ENCODE measurements at regions not wholly inside any gene's neighbourhood (a gene's known extent, or its start where the extent isn't known, plus 50 kb on each side); places are given as distances from the start of the nearest gene placed in this dataset.
"Not testable (repeated sequence)": the region's sequence is repeated elsewhere in the genome, so short reads cannot be mapped to it uniquely, and the experiment has no call there.

- Histone ChIP-seq H3K36me3 (ENCODE audit: control insufficient read depth, insufficient read depth, low read length) (no peaks in the 10 kb centered on the region), H3K9ac (ENCODE audit: low read depth, low read length) (0 out of 2 replicates have a peak overlapping the region, but pooled peaks have one; percentile 50), H3K4me1 (ENCODE audit: control insufficient read depth, insufficient read depth, low read length) (no peaks in the 10 kb centered on the region), H3K9me3 (ENCODE audit: control insufficient read depth, insufficient read depth, low read length) (no peaks in the 10 kb centered on the region), H3K4me3 (ENCODE audit: low read depth, low read length) (peak overlapping the region; percentile 99), H3K27ac (ENCODE audit: low read depth, low read length) (no peak overlapping the region), H3K27me3 (ENCODE audit: control insufficient read depth, insufficient read depth, low read length) (peaks cover 69% of the 10 kb centered on the region)
Observed at GRCh38 chr6:27752038-27752885, 159.9 kb downstream of the OR2B2 start.

- Histone ChIP-seq H3K36me3 (ENCODE audit: control insufficient read depth, insufficient read depth, low read length) (no peaks in the 10 kb centered on the region), H3K4me1 (ENCODE audit: control insufficient read depth, insufficient read depth, low read length) (no peaks in the 10 kb centered on the region), H3K4me3 (ENCODE audit: low read depth, low read length) (no peak overlapping the region), H3K9ac (ENCODE audit: low read depth, low read length) (no peak overlapping the region), H3K27me3 (ENCODE audit: control insufficient read depth, insufficient read depth, low read length) (peaks cover 74% of the 10 kb centered on the region), H3K27ac (ENCODE audit: low read depth, low read length) (no peak overlapping the region), H3K9me3 (ENCODE audit: control insufficient read depth, insufficient read depth, low read length) (no peaks in the 10 kb centered on the region)
Observed at GRCh38 chr6:27748661-27749060, 163.5 kb downstream of the OR2B2 start.

- Histone ChIP-seq H3K9ac (ENCODE audit: low read depth, low read length) (no peak overlapping the region), H3K27me3 (ENCODE audit: control insufficient read depth, insufficient read depth, low read length) (peaks cover 84% of the 10 kb centered on the region), H3K9me3 (ENCODE audit: control insufficient read depth, insufficient read depth, low read length) (no peaks in the 10 kb centered on the region), H3K27ac (ENCODE audit: low read depth, low read length) (no peak overlapping the region), H3K36me3 (ENCODE audit: control insufficient read depth, insufficient read depth, low read length) (no peaks in the 10 kb centered on the region), H3K4me1 (ENCODE audit: control insufficient read depth, insufficient read depth, low read length) (no peaks in the 10 kb centered on the region), H3K4me3 (ENCODE audit: low read depth, low read length) (no peak overlapping the region)
Observed at GRCh38 chr6:27747637-27748036, 164.6 kb downstream of the OR2B2 start.

GRCh38 chr6:27746860-27747259 is 165.3 kb downstream of the OR2B2 start:
- not testable (repeated sequence) for H3K9ac ChIP-seq (ENCODE audit: low read depth, low read length); H3K4me3 ChIP-seq (ENCODE audit: low read depth, low read length); H3K27ac ChIP-seq (ENCODE audit: low read depth, low read length); H3K36me3 ChIP-seq (ENCODE audit: control insufficient read depth, insufficient read depth, low read length); H3K9me3 ChIP-seq (ENCODE audit: control insufficient read depth, insufficient read depth, low read length); H3K4me1 ChIP-seq (ENCODE audit: control insufficient read depth, insufficient read depth, low read length)
- peaks cover 91% of the 10 kb centered on the region for H3K27me3 ChIP-seq (ENCODE audit: control insufficient read depth, insufficient read depth, low read length)

GRCh38 chr6:27743787-27744186 is 168.4 kb downstream of the OR2B2 start:
- Histone ChIP-seq H3K27me3 (ENCODE audit: control insufficient read depth, insufficient read depth, low read length) (peaks cover 85% of the 10 kb centered on the region), H3K36me3 (ENCODE audit: control insufficient read depth, insufficient read depth, low read length) (no peaks in the 10 kb centered on the region), H3K4me1 (ENCODE audit: control insufficient read depth, insufficient read depth, low read length) (no peaks in the 10 kb centered on the region), H3K27ac (ENCODE audit: low read depth, low read length) (no peak overlapping the region), H3K4me3 (ENCODE audit: low read depth, low read length) (no peak overlapping the region), H3K9ac (ENCODE audit: low read depth, low read length) (no peak overlapping the region), H3K9me3 (ENCODE audit: control insufficient read depth, insufficient read depth, low read length) (no peaks in the 10 kb centered on the region)

- H3K9me3 ChIP-seq (ENCODE audit: control insufficient read depth, insufficient read depth, low read length) = no peaks in the 10 kb centered on the region
- no peak overlapping the region for H3K4me3 ChIP-seq (ENCODE audit: low read depth, low read length)
- H3K27me3 ChIP-seq (ENCODE audit: control insufficient read depth, insufficient read depth, low read length) = peaks cover 80% of the 10 kb centered on the region
- no peaks in the 10 kb centered on the region for H3K36me3 ChIP-seq (ENCODE audit: control insufficient read depth, insufficient read depth, low read length)
- H3K27ac ChIP-seq (ENCODE audit: low read depth, low read length) = no peak overlapping the region
- H3K4me1 ChIP-seq (ENCODE audit: control insufficient read depth, insufficient read depth, low read length) = no peaks in the 10 kb centered on the region
- no peak overlapping the region for H3K9ac ChIP-seq (ENCODE audit: low read depth, low read length)
Observed at GRCh38 chr6:27742833-27743573, 169.2 kb downstream of the OR2B2 start.

- H3K4me1 ChIP-seq (ENCODE audit: control insufficient read depth, insufficient read depth, low read length); H3K27ac ChIP-seq (ENCODE audit: low read depth, low read length); H3K9me3 ChIP-seq (ENCODE audit: control insufficient read depth, insufficient read depth, low read length); H3K36me3 ChIP-seq (ENCODE audit: control insufficient read depth, insufficient read depth, low read length); H3K9ac ChIP-seq (ENCODE audit: low read depth, low read length); H3K4me3 ChIP-seq (ENCODE audit: low read depth, low read length): not testable (repeated sequence)
- peaks cover 65% of the 10 kb centered on the region for H3K27me3 ChIP-seq (ENCODE audit: control insufficient read depth, insufficient read depth, low read length)
Observed at GRCh38 chr6:27739902-27740301, 172.3 kb downstream of the OR2B2 start.

GRCh38 chr6:27736686-27737085 is 175.5 kb downstream of the OR2B2 start:
- H3K27ac ChIP-seq (ENCODE audit: low read depth, low read length) = no peak overlapping the region
- peaks cover 32% of the 10 kb centered on the region for H3K27me3 ChIP-seq (ENCODE audit: control insufficient read depth, insufficient read depth, low read length)
- H3K9ac ChIP-seq (ENCODE audit: low read depth, low read length) = no peak overlapping the region
- no peaks in the 10 kb centered on the region for H3K4me1 ChIP-seq (ENCODE audit: control insufficient read depth, insufficient read depth, low read length)
- no peaks in the 10 kb centered on the region for H3K36me3 ChIP-seq (ENCODE audit: control insufficient read depth, insufficient read depth, low read length)
- no peak overlapping the region for H3K4me3 ChIP-seq (ENCODE audit: low read depth, low read length)
- H3K9me3 ChIP-seq (ENCODE audit: control insufficient read depth, insufficient read depth, low read length) = no peaks in the 10 kb centered on the region

GRCh38 chr6:27728442-27728841 is 183.8 kb downstream of the OR2B2 start:
- no peak overlapping the region for H3K9ac ChIP-seq (ENCODE audit: low read depth, low read length)
- no peak overlapping the region for H3K4me3 ChIP-seq (ENCODE audit: low read depth, low read length)
- H3K36me3 ChIP-seq (ENCODE audit: control insufficient read depth, insufficient read depth, low read length) = no peaks in the 10 kb centered on the region
- no peak overlapping the region for H3K27ac ChIP-seq (ENCODE audit: low read depth, low read length)
- H3K4me1 ChIP-seq (ENCODE audit: control insufficient read depth, insufficient read depth, low read length) = no peaks in the 10 kb centered on the region
- H3K27me3 ChIP-seq (ENCODE audit: control insufficient read depth, insufficient read depth, low read length) = peaks cover 12% of the 10 kb centered on the region
- no peaks in the 10 kb centered on the region for H3K9me3 ChIP-seq (ENCODE audit: control insufficient read depth, insufficient read depth, low read length)

GRCh38 chr6:27726619-27727023 is 185.6 kb downstream of the OR2B2 start:
- Histone ChIP-seq H3K9me3 (ENCODE audit: control insufficient read depth, insufficient read depth, low read length) (no peaks in the 10 kb centered on the region), H3K4me1 (ENCODE audit: control insufficient read depth, insufficient read depth, low read length) (no peaks in the 10 kb centered on the region), H3K36me3 (ENCODE audit: control insufficient read depth, insufficient read depth, low read length) (no peaks in the 10 kb centered on the region), H3K27me3 (ENCODE audit: control insufficient read depth, insufficient read depth, low read length) (peaks cover 12% of the 10 kb centered on the region), H3K27ac (ENCODE audit: low read depth, low read length) (no peak overlapping the region), H3K9ac (ENCODE audit: low read depth, low read length) (no peak overlapping the region), H3K4me3 (ENCODE audit: low read depth, low read length) (no peak overlapping the region)

All from HUES48 (cell line).